ENCODE measurements at regions not wholly inside any gene's neighbourhood (a gene's known extent, or its start where the extent isn't known, plus 50 kb on each side); places are given as distances from the start of the nearest gene placed in this dataset.

DNA sequence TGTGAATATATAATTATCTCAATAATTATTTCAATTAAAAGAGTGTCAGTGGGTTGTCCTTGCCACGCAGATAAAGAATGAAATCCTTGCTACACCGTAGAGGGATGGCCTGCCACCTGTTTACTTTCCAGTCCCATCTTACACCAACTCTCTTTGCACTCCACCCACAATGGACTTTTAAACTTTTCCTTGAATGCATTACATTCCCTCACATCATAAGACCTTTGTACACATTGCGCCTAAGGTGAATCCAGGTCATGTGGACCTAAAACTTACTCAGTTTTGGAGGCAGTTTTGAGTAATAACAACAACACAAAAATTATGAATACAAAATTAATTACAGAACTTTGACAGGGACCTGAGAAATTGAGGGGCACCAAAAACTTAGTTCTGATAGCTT lies 78.7 kb upstream of the PDE5A start:
- H3K9me2 ChIP-seq (replicated peaks; ENCODE audit: insufficient read depth, low read length) = no peaks in the 10 kb centered on the region
- H3K27me3 ChIP-seq (ENCODE audit: low read length) = no peaks in the 10 kb centered on the region
- no peaks in the 10 kb centered on the region for H3K79me2 ChIP-seq (ENCODE audit: low read length)
- no peak overlapping the region for H3K4me3 ChIP-seq (ENCODE audit: low read length)
- no peaks in the 10 kb centered on the region for H3K9me3 ChIP-seq (ENCODE audit: low read length)
- H3K36me3 ChIP-seq (ENCODE audit: insufficient read depth, low read length) = no peaks in the 10 kb centered on the region
- H2AFZ ChIP-seq (ENCODE audit: low read length) = no peak overlapping the region
- no peaks in the 10 kb centered on the region for H3K4me1 ChIP-seq (ENCODE audit: low read length)
- H3K27ac ChIP-seq (ENCODE audit: low read length) = no peak overlapping the region
- DNase-seq = no peak
- no peak overlapping the region for H3K4me2 ChIP-seq (ENCODE audit: low read depth, low read length, poor library complexity, severe bottlenecking)
- H3K9ac ChIP-seq (ENCODE audit: low read length) = no peak overlapping the region
- H4K20me1 ChIP-seq (ENCODE audit: insufficient read depth, low read depth, low read length) = no peaks in the 10 kb centered on the region

GRCh38 chr4:119706804-119707203 lies 78.2 kb upstream of the PDE5A start:
- H3K79me2 ChIP-seq (ENCODE audit: low read length) = no peaks in the 10 kb centered on the region
- H3K9me3 ChIP-seq (ENCODE audit: low read length) = no peaks in the 10 kb centered on the region
- no peak overlapping the region for H2AFZ ChIP-seq (ENCODE audit: low read length)
- H4K20me1 ChIP-seq (ENCODE audit: insufficient read depth, low read depth, low read length) = no peaks in the 10 kb centered on the region
- no peaks in the 10 kb centered on the region for H3K9me2 ChIP-seq (replicated peaks; ENCODE audit: insufficient read depth, low read length)
- no peaks in the 10 kb centered on the region for H3K36me3 ChIP-seq (ENCODE audit: insufficient read depth, low read length)
- H3K27me3 ChIP-seq (ENCODE audit: low read length) = no peaks in the 10 kb centered on the region
- no peak overlapping the region for H3K4me2 ChIP-seq (ENCODE audit: low read depth, low read length, poor library complexity, severe bottlenecking)
- no peak overlapping the region for H3K4me3 ChIP-seq (ENCODE audit: low read length)
- DNase-seq = no peak
- H3K4me1 ChIP-seq (ENCODE audit: low read length) = no peaks in the 10 kb centered on the region
- no peak overlapping the region for H3K9ac ChIP-seq (ENCODE audit: low read length)
- H3K27ac ChIP-seq (ENCODE audit: low read length) = no peak overlapping the region

GRCh38 chr4:119697887-119698393 lies 69.3 kb upstream of the PDE5A start:
- Histone ChIP-seq H3K9me2 (replicated peaks; ENCODE audit: insufficient read depth, low read length) (no peaks in the 10 kb centered on the region), H3K9ac (ENCODE audit: low read length) (no peak overlapping the region), H3K36me3 (ENCODE audit: insufficient read depth, low read length) (no peaks in the 10 kb centered on the region), H3K27ac (ENCODE audit: low read length) (no peak overlapping the region), H2AFZ (ENCODE audit: low read length) (no peak overlapping the region), H3K4me1 (ENCODE audit: low read length) (no peaks in the 10 kb centered on the region), H3K4me2 (ENCODE audit: low read depth, low read length, poor library complexity, severe bottlenecking) (no peak overlapping the region), H3K9me3 (ENCODE audit: low read length) (no peaks in the 10 kb centered on the region), H3K4me3 (ENCODE audit: low read length) (no peak overlapping the region), H4K20me1 (ENCODE audit: insufficient read depth, low read depth, low read length) (no peaks in the 10 kb centered on the region), H3K79me2 (ENCODE audit: low read length) (no peaks in the 10 kb centered on the region), H3K27me3 (ENCODE audit: low read length) (no peaks in the 10 kb centered on the region)
- no peak for DNase-seq

DNA sequence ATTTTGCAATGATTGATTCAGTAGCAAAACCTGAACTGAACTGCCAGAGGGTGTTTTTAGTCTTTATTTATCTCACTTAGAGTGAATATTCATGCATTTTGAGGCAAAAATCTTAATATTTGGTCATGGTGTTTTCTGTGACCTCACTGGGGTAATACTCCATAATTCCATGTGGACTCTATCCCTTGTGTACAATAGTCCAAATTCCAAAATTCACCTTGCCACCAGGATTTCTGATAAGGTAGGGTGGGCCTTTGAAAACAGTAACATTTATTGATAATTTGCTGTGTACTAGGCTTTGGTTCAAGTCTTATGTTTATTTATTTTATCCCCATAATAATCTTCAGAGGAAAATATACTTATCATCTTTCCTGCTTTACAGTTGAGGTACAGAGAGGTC lies 68.4 kb upstream of the PDE5A start:
- no peak for DNase-seq
- no peaks in the 10 kb centered on the region for H3K79me2 ChIP-seq (ENCODE audit: low read length)
- no peak overlapping the region for H3K9ac ChIP-seq (ENCODE audit: low read length)
- no peaks in the 10 kb centered on the region for H3K4me1 ChIP-seq (ENCODE audit: low read length)
- no peak overlapping the region for H3K4me3 ChIP-seq (ENCODE audit: low read length)
- no peak overlapping the region for H3K27ac ChIP-seq (ENCODE audit: low read length)
- H3K36me3 ChIP-seq (ENCODE audit: insufficient read depth, low read length) = no peaks in the 10 kb centered on the region
- no peak overlapping the region for H3K4me2 ChIP-seq (ENCODE audit: low read depth, low read length, poor library complexity, severe bottlenecking)
- no peak overlapping the region for H2AFZ ChIP-seq (ENCODE audit: low read length)
- no peaks in the 10 kb centered on the region for H3K9me3 ChIP-seq (ENCODE audit: low read length)
- no peaks in the 10 kb centered on the region for H3K27me3 ChIP-seq (ENCODE audit: low read length)
- H3K9me2 ChIP-seq (replicated peaks; ENCODE audit: insufficient read depth, low read length) = no peaks in the 10 kb centered on the region
- no peaks in the 10 kb centered on the region for H4K20me1 ChIP-seq (ENCODE audit: insufficient read depth, low read depth, low read length)

- Histone ChIP-seq H3K4me1 (ENCODE audit: low read length) (no peaks in the 10 kb centered on the region), H3K9ac (ENCODE audit: low read length) (no peak overlapping the region), H2AFZ (ENCODE audit: low read length) (no peak overlapping the region), H4K20me1 (ENCODE audit: insufficient read depth, low read depth, low read length) (no peaks in the 10 kb centered on the region), H3K4me2 (ENCODE audit: low read depth, low read length, poor library complexity, severe bottlenecking) (no peak overlapping the region), H3K27me3 (ENCODE audit: low read length) (no peaks in the 10 kb centered on the region), H3K9me3 (ENCODE audit: low read length) (no peaks in the 10 kb centered on the region), H3K4me3 (ENCODE audit: low read length) (no peak overlapping the region), H3K79me2 (ENCODE audit: low read length) (no peaks in the 10 kb centered on the region), H3K9me2 (replicated peaks; ENCODE audit: insufficient read depth, low read length) (no peaks in the 10 kb centered on the region), H3K27ac (ENCODE audit: low read length) (no peak overlapping the region), H3K36me3 (ENCODE audit: insufficient read depth, low read length) (no peaks in the 10 kb centered on the region)
- DNase-seq = no peak
Measured at GRCh38 chr4:119695216-119695615, 66.6 kb upstream of the PDE5A start.

- H3K27ac ChIP-seq (ENCODE audit: low read length) = no peak overlapping the region
- no peak overlapping the region for H3K9ac ChIP-seq (ENCODE audit: low read length)
- no peaks in the 10 kb centered on the region for H3K9me3 ChIP-seq (ENCODE audit: low read length)
- no peak overlapping the region for H3K4me3 ChIP-seq (ENCODE audit: low read length)
- no peaks in the 10 kb centered on the region for H4K20me1 ChIP-seq (ENCODE audit: insufficient read depth, low read depth, low read length)
- no peaks in the 10 kb centered on the region for H3K79me2 ChIP-seq (ENCODE audit: low read length)
- H2AFZ ChIP-seq (ENCODE audit: low read length) = no peak overlapping the region
- H3K4me1 ChIP-seq (ENCODE audit: low read length) = no peaks in the 10 kb centered on the region
- H3K36me3 ChIP-seq (ENCODE audit: insufficient read depth, low read length) = no peaks in the 10 kb centered on the region
- no peak overlapping the region for H3K4me2 ChIP-seq (ENCODE audit: low read depth, low read length, poor library complexity, severe bottlenecking)
- no peak for DNase-seq
- 0 out of 2 replicates have a peak, but pooled peaks cover 3% of the 10 kb centered on the region for H3K27me3 ChIP-seq (ENCODE audit: low read length)
- H3K9me2 ChIP-seq (replicated peaks; ENCODE audit: insufficient read depth, low read length) = no peaks in the 10 kb centered on the region
Measured at GRCh38 chr4:119693126-119693525, 64.5 kb upstream of the PDE5A start.

DNA sequence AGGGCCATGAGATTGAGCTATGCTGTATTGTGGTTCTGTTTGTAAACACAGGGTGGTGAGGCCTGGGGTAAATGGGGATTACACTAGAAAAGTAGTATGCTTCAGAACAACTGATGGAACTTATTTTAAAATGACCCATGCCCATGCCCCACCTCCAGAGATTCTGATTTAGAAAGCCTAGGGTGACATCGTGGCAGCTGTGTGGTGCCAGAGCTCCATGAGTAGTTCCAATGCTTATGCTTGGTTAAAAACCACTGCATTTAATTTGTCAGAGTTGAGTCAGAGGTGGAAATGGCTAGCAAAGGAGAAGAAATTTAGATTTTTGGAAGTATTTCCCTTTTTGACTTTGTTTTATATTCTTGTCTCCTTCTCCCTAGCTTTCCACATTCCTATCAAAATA lies 63.4 kb upstream of the PDE5A start:
- Histone ChIP-seq H3K27ac (ENCODE audit: low read length) (no peak overlapping the region), H3K4me3 (ENCODE audit: low read length) (no peak overlapping the region), H3K36me3 (ENCODE audit: insufficient read depth, low read length) (no peaks in the 10 kb centered on the region), H2AFZ (ENCODE audit: low read length) (no peak overlapping the region), H3K9ac (ENCODE audit: low read length) (no peak overlapping the region), H3K4me2 (ENCODE audit: low read depth, low read length, poor library complexity, severe bottlenecking) (no peak overlapping the region), H3K4me1 (ENCODE audit: low read length) (no peaks in the 10 kb centered on the region), H3K79me2 (ENCODE audit: low read length) (no peaks in the 10 kb centered on the region), H3K27me3 (ENCODE audit: low read length) (0 out of 2 replicates have a peak, but pooled peaks cover 3% of the 10 kb centered on the region), H3K9me2 (replicated peaks; ENCODE audit: insufficient read depth, low read length) (no peaks in the 10 kb centered on the region), H4K20me1 (ENCODE audit: insufficient read depth, low read depth, low read length) (no peaks in the 10 kb centered on the region), H3K9me3 (ENCODE audit: low read length) (no peaks in the 10 kb centered on the region)
- DNase-seq = no peak

DNA sequence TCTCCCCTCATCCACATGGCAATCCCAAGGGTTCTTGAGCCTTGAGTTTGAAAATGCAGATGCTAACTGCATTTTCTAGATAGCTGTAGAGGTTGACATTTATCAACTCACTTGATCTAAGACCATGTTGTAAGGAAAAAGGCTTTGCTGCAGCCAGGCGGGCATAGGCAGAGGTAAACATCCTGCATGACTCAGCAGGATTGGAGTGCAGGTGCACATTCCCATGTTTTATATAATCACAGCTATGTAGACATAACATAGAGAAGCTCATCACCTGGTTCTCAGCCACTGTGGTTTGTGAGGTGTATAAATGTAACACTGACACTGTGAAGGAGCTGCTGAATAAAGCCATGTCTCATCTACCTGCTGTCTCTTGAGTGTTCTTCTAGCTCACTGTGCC lies 62.3 kb upstream of the PDE5A start:
- H3K9me3 ChIP-seq (ENCODE audit: low read length) = no peaks in the 10 kb centered on the region
- DNase-seq = no peak

DNA sequence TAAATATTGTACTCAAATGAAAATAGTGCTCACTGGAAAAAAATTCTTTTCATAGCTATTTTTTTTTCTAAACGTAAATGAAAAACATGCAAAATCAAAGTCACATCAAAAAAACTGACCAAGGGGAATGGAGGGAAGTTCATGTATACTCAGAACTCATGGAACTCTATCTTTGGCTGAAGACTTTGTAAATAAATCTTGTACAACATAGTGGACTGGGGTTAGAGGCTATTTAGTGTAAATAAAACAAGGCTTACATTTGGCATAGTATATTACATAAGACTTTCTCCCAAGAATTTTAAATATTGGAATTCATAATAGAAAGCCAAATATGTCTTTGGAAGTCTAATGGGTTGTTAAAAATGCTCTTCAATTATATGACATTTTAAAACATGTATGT lies 59.8 kb upstream of the PDE5A start:
- Histone ChIP-seq H3K79me2 (ENCODE audit: low read length) (no peaks in the 10 kb centered on the region), H2AFZ (ENCODE audit: low read length) (no peak overlapping the region), H3K4me1 (ENCODE audit: low read length) (no peaks in the 10 kb centered on the region), H4K20me1 (ENCODE audit: insufficient read depth, low read depth, low read length) (no peaks in the 10 kb centered on the region), H3K27ac (ENCODE audit: low read length) (no peak overlapping the region), H3K27me3 (ENCODE audit: low read length) (0 out of 2 replicates have a peak, but pooled peaks cover 3% of the 10 kb centered on the region), H3K9ac (ENCODE audit: low read length) (no peak overlapping the region), H3K4me2 (ENCODE audit: low read depth, low read length, poor library complexity, severe bottlenecking) (no peak overlapping the region), H3K36me3 (ENCODE audit: insufficient read depth, low read length) (no peaks in the 10 kb centered on the region), H3K9me3 (ENCODE audit: low read length) (no peaks in the 10 kb centered on the region), H3K4me3 (ENCODE audit: low read length) (no peak overlapping the region), H3K9me2 (replicated peaks; ENCODE audit: insufficient read depth, low read length) (no peaks in the 10 kb centered on the region)
- no peak for DNase-seq

More for the DNA sequence above, 62.3 kb upstream of the PDE5A start:
- Histone ChIP-seq H3K4me1 (ENCODE audit: low read length) (no peaks in the 10 kb centered on the region), H3K27me3 (ENCODE audit: low read length) (0 out of 2 replicates have a peak, but pooled peaks cover 3% of the 10 kb centered on the region), H3K36me3 (ENCODE audit: insufficient read depth, low read length) (no peaks in the 10 kb centered on the region), H4K20me1 (ENCODE audit: insufficient read depth, low read depth, low read length) (no peaks in the 10 kb centered on the region), H2AFZ (ENCODE audit: low read length) (no peak overlapping the region), H3K27ac (ENCODE audit: low read length) (no peak overlapping the region), H3K9me2 (replicated peaks; ENCODE audit: insufficient read depth, low read length) (no peaks in the 10 kb centered on the region), H3K9ac (ENCODE audit: low read length) (no peak overlapping the region), H3K4me3 (ENCODE audit: low read length) (no peak overlapping the region), H3K4me2 (ENCODE audit: low read depth, low read length, poor library complexity, severe bottlenecking) (no peak overlapping the region), H3K79me2 (ENCODE audit: low read length) (no peaks in the 10 kb centered on the region)
